ENCODE measurements at regions not wholly inside any gene's neighbourhood (a gene's known extent, or its start where the extent isn't known, plus 50 kb on each side); places are given as distances from the start of the nearest gene placed in this dataset.

DNA sequence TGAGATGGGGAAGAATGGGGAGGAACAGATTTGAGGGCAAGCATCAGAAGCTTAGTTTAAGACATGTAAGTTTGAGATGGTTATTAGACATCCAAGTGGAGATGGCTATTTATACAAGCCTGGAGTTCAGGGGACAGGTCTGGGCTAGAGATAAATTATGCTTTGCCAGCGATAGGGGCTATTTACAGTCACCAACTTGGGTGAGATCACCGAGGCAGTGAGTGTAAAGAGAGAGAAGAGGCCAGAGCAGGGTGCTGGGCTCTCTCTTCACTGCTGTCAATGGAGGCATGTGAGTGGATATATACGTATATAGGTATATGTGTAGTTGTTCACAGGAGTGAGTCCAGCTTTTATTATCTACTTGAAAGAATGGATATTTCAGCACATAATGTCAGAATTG, 81.0 kb downstream of the QPCT start:
- Mint-ChIP-seq H3K36me3 (ENCODE audit: low read depth) (no peaks in the 10 kb centered on the region), H3K27ac (no peak overlapping the region), H3K9me3 (peaks cover 8% of the 10 kb centered on the region), H3K4me3 (no peak overlapping the region), H3K27me3 (ENCODE audit: low read depth, poor library complexity) (peaks cover 9% of the 10 kb centered on the region), H3K4me1 (peaks cover 32% of the 10 kb centered on the region)
- DNase-seq = no peak
- no peak for TF ChIP-seq CTCF (IDR thresholded peaks at IDR 0.05)

DNA sequence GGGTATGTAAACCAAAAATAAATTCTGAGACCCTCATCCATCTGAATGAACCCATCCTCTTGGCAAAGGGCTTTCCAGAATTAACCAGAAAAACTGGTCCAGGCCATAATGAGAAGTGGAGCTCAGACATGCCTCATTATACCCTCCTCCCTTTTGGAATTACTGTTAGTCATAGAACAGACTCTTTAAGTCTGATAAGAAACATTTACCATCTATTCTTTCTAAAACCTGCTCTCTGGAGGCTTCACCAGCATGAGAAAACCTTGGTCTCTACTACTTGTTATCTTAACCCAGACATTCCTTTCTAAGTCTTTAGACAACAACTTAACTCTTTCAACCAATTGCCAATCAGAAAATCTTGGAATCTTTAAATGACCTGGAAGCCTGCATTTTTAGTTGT, 82.8 kb downstream of the QPCT start:
- no peak for DNase-seq
- no peaks in the 10 kb centered on the region for H3K36me3 Mint-ChIP-seq (ENCODE audit: low read depth)
- peaks cover 8% of the 10 kb centered on the region for H3K9me3 Mint-ChIP-seq
- no peak overlapping the region for H3K4me3 Mint-ChIP-seq
- peaks cover 23% of the 10 kb centered on the region for H3K4me1 Mint-ChIP-seq
- H3K27me3 Mint-ChIP-seq (ENCODE audit: low read depth, poor library complexity) = peaks cover 14% of the 10 kb centered on the region
- TF ChIP-seq CTCF (IDR thresholded peaks at IDR 0.05) = no peak
- H3K27ac Mint-ChIP-seq = no peak overlapping the region

DNA sequence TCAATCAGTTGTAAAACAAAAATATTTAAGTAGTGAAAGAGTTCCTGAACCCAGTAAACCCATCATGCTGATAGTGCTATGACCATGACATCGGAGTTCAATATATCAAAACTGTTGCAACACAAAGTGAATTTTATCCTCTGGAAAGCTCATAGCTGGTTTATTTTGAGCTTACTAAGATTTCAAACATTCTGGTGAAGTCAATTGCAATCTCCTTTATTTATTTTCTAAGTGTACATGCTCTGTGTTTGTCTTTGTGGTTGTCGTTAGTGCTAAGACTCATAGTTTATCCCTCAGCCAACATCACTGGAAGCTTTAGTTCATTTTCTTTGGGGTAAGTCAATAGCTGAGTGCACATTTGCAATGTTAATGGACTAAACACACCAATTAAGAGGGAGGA, 91.9 kb downstream of the QPCT start:
- H3K4me1 Mint-ChIP-seq = no peaks in the 10 kb centered on the region
- no peaks in the 10 kb centered on the region for H3K36me3 Mint-ChIP-seq (ENCODE audit: low read depth)
- H3K27me3 Mint-ChIP-seq (ENCODE audit: low read depth, poor library complexity) = peaks cover 16% of the 10 kb centered on the region
- peaks cover 7% of the 10 kb centered on the region for H3K9me3 Mint-ChIP-seq
- TF ChIP-seq CTCF (IDR thresholded peaks at IDR 0.05) = no peak
- DNase-seq = no peak
- no peak overlapping the region for H3K4me3 Mint-ChIP-seq
- no peak overlapping the region for H3K27ac Mint-ChIP-seq

GRCh38 chr2:37439131-37439642, 94.8 kb downstream of the QPCT start:
- Mint-ChIP-seq H3K4me3 (no peak overlapping the region), H3K27ac (no peak overlapping the region)

DNA sequence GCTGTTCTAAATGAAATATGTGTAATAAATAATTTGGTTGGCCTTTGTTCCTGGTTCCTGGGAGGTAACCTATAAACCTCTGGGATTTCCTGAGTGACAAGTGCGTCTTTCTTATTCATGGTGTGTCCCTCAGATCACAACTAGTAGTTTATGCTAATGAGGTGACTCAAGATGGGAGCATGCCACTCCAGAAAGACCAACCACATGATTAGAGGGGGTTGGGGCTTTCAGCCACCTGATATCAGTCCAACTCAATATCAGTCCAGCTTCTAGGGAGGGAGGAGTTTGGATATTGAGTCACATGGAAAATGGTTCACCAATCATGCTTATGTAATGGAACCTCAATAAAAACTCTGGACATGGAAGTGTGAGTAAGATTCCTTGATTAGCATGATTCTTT, 96.6 kb downstream of the QPCT start:
- Mint-ChIP-seq H3K9me3 (peaks cover 15% of the 10 kb centered on the region), H3K4me1 (no peaks in the 10 kb centered on the region), H3K4me3 (no peak overlapping the region), H3K27me3 (ENCODE audit: low read depth, poor library complexity) (peaks cover 3% of the 10 kb centered on the region), H3K36me3 (ENCODE audit: low read depth) (no peaks in the 10 kb centered on the region), H3K27ac (no peak overlapping the region)
- DNase-seq = no peak
- no peak for TF ChIP-seq CTCF (IDR thresholded peaks at IDR 0.05)

More at GRCh38 chr2:37439131-37439642, 94.8 kb downstream of the QPCT start:
- no peak for DNase-seq
- peaks cover 7% of the 10 kb centered on the region for H3K27me3 Mint-ChIP-seq (ENCODE audit: low read depth, poor library complexity)
- peaks cover 16% of the 10 kb centered on the region for H3K9me3 Mint-ChIP-seq
- no peak for TF ChIP-seq CTCF (IDR thresholded peaks at IDR 0.05)
- no peaks in the 10 kb centered on the region for H3K4me1 Mint-ChIP-seq
- H3K36me3 Mint-ChIP-seq (ENCODE audit: low read depth) = no peaks in the 10 kb centered on the region

- Mint-ChIP-seq H3K36me3 (ENCODE audit: low read depth) (no peaks in the 10 kb centered on the region), H3K27me3 (ENCODE audit: low read depth, poor library complexity) (peaks cover 8% of the 10 kb centered on the region), H3K4me1 (no peaks in the 10 kb centered on the region), H3K27ac (no peak overlapping the region), H3K4me3 (no peak overlapping the region), H3K9me3 (peaks cover 15% of the 10 kb centered on the region)
- no peak for TF ChIP-seq CTCF (IDR thresholded peaks at IDR 0.05)
- DNase-seq = no peak
Observed at GRCh38 chr2:37443082-37443481, 98.7 kb downstream of the QPCT start.

Data from nephron progenitor cell (in vitro differentiated cells).